Liver (tissue), 8 donors: ENCODE measurements at regions not wholly inside any gene's neighbourhood (a gene's known extent, or its start where the extent isn't known, plus 50 kb on each side); places are given as distances from the start of the nearest gene placed in this dataset.

Experiments
- DNase-seq: peaks from one replicate; pipeline ENCODE4 v3.0.0-alpha.2; 2017; ENCODE audit warnings: low spot score
- H3K27ac ChIP-seq, 2 donors: one replicate each; pipeline ENCODE4 v1.7.0; 2013; ENCODE audit warnings: inconsistent platforms in 2 of 2, low read length in 2 of 2, control low read depth in 1 of 2, low read depth in 1 of 2, mild to moderate bottlenecking in 1 of 2
- H3K27me3 ChIP-seq, 4 donors: one replicate each; pipeline versions ENCODE4 v1.6.1 to v1.7.0; 2013; ENCODE audit warnings: low read length in 3 of 4, inconsistent platforms in 1 of 4, mild to moderate bottlenecking in 1 of 4, moderate library complexity in 1 of 4; ENCODE audit not compliant: control insufficient read depth in 4 of 4, insufficient read depth in 4 of 4
- H3K36me3 ChIP-seq, 4 donors: one replicate each; pipeline versions ENCODE4 v1.6.1 to v1.7.0; 2013; ENCODE audit warnings: low read length in 3 of 4, mild to moderate bottlenecking in 3 of 4, low read depth in 1 of 4, moderate library complexity in 1 of 4; ENCODE audit not compliant: control insufficient read depth in 4 of 4, insufficient read depth in 3 of 4
- H3K4me1 ChIP-seq, 4 donors: one replicate each; pipeline versions ENCODE4 v1.6.1 to v1.7.0; 2013; ENCODE audit warnings: low read length in 3 of 4, mild to moderate bottlenecking in 3 of 4, moderate library complexity in 1 of 4; ENCODE audit not compliant: control insufficient read depth in 4 of 4, insufficient read depth in 4 of 4
- H3K4me3 ChIP-seq, 3 donors: one replicate each; pipeline versions ENCODE4 v1.6.1 to v1.7.0; 2013; ENCODE audit warnings: low read length in 3 of 3, control low read depth in 1 of 3, low read depth in 1 of 3, mild to moderate bottlenecking in 1 of 3
- H3K9ac ChIP-seq, 2 donors: one replicate each; pipeline ENCODE4 v1.7.0; 2013; ENCODE audit warnings: low read length in 2 of 2, mild to moderate bottlenecking in 2 of 2, moderate library complexity in 2 of 2, control low read depth in 1 of 2, low read depth in 1 of 2
- H3K9me3 ChIP-seq, 4 donors: one replicate each; pipeline versions ENCODE4 v1.6.1 to v1.7.0; 2013; ENCODE audit warnings: low read length in 3 of 4; ENCODE audit not compliant: control insufficient read depth in 4 of 4
- ATF3 ChIP-seq: IDR thresholded peaks from 2 replicates; pipeline ENCODE4 v1.6.1; 2016; ENCODE audit warnings: antibody characterized with exemption
- CTCF ChIP-seq: fragments of 150-350 bp; IDR thresholded peaks from 2 replicates; pipeline ENCODE4 v1.5.1; 2017; ENCODE audit warnings: improper control_type of control experiment, low read depth, low read length; ENCODE audit not compliant: missing input control
- EGR1 ChIP-seq, 2 donors: IDR thresholded peaks; 2 replicates each; pipeline ENCODE4 v1.6.1; 2016 to 2018; ENCODE audit warnings: antibody characterized with exemption in 2 of 2, low read depth in 2 of 2
- FOXA2 ChIP-seq: IDR thresholded peaks from 2 replicates; pipeline ENCODE4 v1.6.1; 2016; ENCODE audit warnings: antibody characterized with exemption
- GABPA ChIP-seq, 2 donors: IDR thresholded peaks in 1 of 2; conservative IDR thresholded peaks in 1 of 2; 2 replicates each; pipeline ENCODE4 v1.6.1; 2016; ENCODE audit warnings: antibody characterized with exemption in 2 of 2, mild to moderate bottlenecking in 1 of 2, moderate library complexity in 1 of 2
- HNF4A ChIP-seq, 2 donors: conservative IDR thresholded peaks; 2 replicates each; pipeline ENCODE4 v1.6.1; 2016; ENCODE audit warnings: antibody characterized with exemption in 2 of 2, mild to moderate bottlenecking in 2 of 2
- HNF4G ChIP-seq: IDR thresholded peaks from 2 replicates; pipeline ENCODE4 v1.6.1; 2016; ENCODE audit warnings: antibody characterized with exemption
- JUND ChIP-seq, 2 donors: IDR thresholded peaks; 2 replicates each; pipeline ENCODE4 v1.6.1; 2016; ENCODE audit warnings: antibody characterized with exemption in 2 of 2
- NR2F2 ChIP-seq: IDR thresholded peaks from 2 replicates; pipeline ENCODE4 v1.6.1; 2016; ENCODE audit warnings: antibody characterized with exemption
- RAD21 ChIP-seq, 2 donors: IDR thresholded peaks; 2 replicates each; pipeline ENCODE4 v1.6.1; 2016; ENCODE audit warnings: antibody characterized with exemption in 2 of 2, mild to moderate bottlenecking in 2 of 2
- RXRA ChIP-seq, 2 donors: IDR thresholded peaks; 2 replicates each; pipeline ENCODE4 v1.6.1; 2017 to 2018; ENCODE audit warnings: antibody characterized with exemption in 2 of 2, mild to moderate bottlenecking in 1 of 2
- SP1 ChIP-seq: IDR thresholded peaks from 2 replicates; pipeline ENCODE4 v1.6.1; 2018; ENCODE audit warnings: antibody characterized with exemption, mild to moderate bottlenecking
- TAF1 ChIP-seq: conservative IDR thresholded peaks from 2 replicates; pipeline ENCODE4 v1.6.1; 2016; ENCODE audit warnings: antibody characterized with exemption, mild to moderate bottlenecking
- YY1 ChIP-seq: IDR thresholded peaks from 2 replicates; pipeline ENCODE4 v1.6.1; 2016; ENCODE audit warnings: antibody characterized with exemption, mild to moderate bottlenecking
- WGBS: extraction: QIAGEN DNeasy Blood & Tissue Kit; methylation state at CpG from one replicate; pipeline ENCODE4 v1.1.7; 2013; 5-methylcytosine and 5-hydroxymethylcytosine counted together
- TF ChIP-seq, protein P1 (sequence below): IDR thresholded peaks from 2 replicates; pipeline ENCODE4 v1.6.1; 2016; ENCODE audit warnings: antibody characterized with exemption
- TF ChIP-seq, protein P2 (sequence below): IDR thresholded peaks from 2 replicates; pipeline ENCODE4 v1.6.1; 2016; ENCODE audit warnings: antibody characterized with exemption, mild to moderate bottlenecking
- donor health status: healthy.
- donor health status: healthy.
- donor health status: healthy.
- donor health status: healthy.
- donor health status: healthy.

- H3K4me1 ChIP-seq: peaks cover 2 to 14% (median 7%) of the 10 kb centered on the region in 4 donors
- H3K4me3 ChIP-seq: no peak overlapping the region
- H3K27me3 ChIP-seq: no peaks in the 10 kb centered on the region
- 92% methylated on average over 17 of the region's 17 CpGs for WGBS
- no peaks in the 10 kb centered on the region for H3K36me3 ChIP-seq
- DNase-seq: no peak
- TF ChIP-seq HNF4A (conservative IDR thresholded peaks at IDR 0.05) (no peak), SP1 (no peak), CTCF (no peak), YY1 (no peak), RAD21 (IDR thresholded peaks at IDR 0.05) (no peak), ATF3 (no peak), NR2F2 (no peak)
- TF ChIP-seq, protein P1, sequence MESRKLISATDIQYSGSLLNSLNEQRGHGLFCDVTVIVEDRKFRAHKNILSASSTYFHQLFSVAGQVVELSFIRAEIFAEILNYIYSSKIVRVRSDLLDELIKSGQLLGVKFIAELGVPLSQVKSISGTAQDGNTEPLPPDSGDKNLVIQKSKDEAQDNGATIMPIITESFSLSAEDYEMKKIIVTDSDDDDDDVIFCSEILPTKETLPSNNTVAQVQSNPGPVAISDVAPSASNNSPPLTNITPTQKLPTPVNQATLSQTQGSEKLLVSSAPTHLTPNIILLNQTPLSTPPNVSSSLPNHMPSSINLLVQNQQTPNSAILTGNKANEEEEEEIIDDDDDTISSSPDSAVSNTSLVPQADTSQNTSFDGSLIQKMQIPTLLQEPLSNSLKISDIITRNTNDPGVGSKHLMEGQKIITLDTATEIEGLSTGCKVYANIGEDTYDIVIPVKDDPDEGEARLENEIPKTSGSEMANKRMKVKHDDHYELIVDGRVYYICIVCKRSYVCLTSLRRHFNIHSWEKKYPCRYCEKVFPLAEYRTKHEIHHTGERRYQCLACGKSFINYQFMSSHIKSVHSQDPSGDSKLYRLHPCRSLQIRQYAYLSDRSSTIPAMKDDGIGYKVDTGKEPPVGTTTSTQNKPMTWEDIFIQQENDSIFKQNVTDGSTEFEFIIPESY: no peak
- H3K27ac ChIP-seq: no peak overlapping the region
- H3K9me3 ChIP-seq: peaks cover 0 to 5% (median 1%) of the 10 kb centered on the region in 4 donors
- no peak overlapping the region for H3K9ac ChIP-seq
Observed at GRCh38 chr6:167746390-167746907, 80.3 kb upstream of the AFDN start.

DNA sequence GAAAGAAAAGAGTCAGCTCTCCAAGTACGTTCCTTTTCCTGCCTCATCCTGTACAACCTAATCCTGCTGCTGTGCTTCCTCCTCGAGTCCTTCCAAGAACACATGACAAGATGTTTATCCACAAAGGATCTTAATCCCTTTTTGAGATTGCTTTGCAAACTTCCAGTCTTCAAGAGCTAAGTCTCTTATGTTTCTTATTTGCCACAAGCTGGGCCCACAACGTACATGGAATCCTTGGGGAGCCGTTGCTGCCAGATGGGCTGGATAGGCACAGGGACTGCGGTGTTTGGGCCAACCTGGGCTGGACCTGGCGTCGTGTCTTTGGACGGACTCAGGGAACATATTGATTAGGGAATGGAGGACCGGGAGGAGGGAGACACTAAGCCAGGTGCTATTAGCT is 79.7 kb upstream of the AFDN start:
- Histone ChIP-seq H3K4me1 (peaks cover 6 to 20% (median 8%) of the 10 kb centered on the region in 4 donors), H3K27ac (no peak overlapping the region), H3K9ac (no peak overlapping the region), H3K9me3 (peaks cover 0 to 5% (median 1%) of the 10 kb centered on the region in 4 donors), H3K4me3 (no peak overlapping the region), H3K27me3 (no peaks in the 10 kb centered on the region), H3K36me3 (no peaks in the 10 kb centered on the region)
- TF ChIP-seq CTCF: no peak
- no peak for TF ChIP-seq TAF1
- TF ChIP-seq HNF4A (conservative IDR thresholded peaks at IDR 0.05): no peak
- TF ChIP-seq EGR1 (IDR thresholded peaks at IDR 0.05; ENCODE audit: low read depth in 2 of 2): no peak
- TF ChIP-seq JUND (IDR thresholded peaks at IDR 0.05): no peak
- TF ChIP-seq ATF3: no peak
- no peak for TF ChIP-seq SP1
- TF ChIP-seq FOXA2: no peak
- no peak for TF ChIP-seq GABPA (IDR thresholded peaks at IDR 0.05 in 1 of 2, conservative IDR thresholded peaks at IDR 0.05 in 1 of 2)
- TF ChIP-seq, protein P2, sequence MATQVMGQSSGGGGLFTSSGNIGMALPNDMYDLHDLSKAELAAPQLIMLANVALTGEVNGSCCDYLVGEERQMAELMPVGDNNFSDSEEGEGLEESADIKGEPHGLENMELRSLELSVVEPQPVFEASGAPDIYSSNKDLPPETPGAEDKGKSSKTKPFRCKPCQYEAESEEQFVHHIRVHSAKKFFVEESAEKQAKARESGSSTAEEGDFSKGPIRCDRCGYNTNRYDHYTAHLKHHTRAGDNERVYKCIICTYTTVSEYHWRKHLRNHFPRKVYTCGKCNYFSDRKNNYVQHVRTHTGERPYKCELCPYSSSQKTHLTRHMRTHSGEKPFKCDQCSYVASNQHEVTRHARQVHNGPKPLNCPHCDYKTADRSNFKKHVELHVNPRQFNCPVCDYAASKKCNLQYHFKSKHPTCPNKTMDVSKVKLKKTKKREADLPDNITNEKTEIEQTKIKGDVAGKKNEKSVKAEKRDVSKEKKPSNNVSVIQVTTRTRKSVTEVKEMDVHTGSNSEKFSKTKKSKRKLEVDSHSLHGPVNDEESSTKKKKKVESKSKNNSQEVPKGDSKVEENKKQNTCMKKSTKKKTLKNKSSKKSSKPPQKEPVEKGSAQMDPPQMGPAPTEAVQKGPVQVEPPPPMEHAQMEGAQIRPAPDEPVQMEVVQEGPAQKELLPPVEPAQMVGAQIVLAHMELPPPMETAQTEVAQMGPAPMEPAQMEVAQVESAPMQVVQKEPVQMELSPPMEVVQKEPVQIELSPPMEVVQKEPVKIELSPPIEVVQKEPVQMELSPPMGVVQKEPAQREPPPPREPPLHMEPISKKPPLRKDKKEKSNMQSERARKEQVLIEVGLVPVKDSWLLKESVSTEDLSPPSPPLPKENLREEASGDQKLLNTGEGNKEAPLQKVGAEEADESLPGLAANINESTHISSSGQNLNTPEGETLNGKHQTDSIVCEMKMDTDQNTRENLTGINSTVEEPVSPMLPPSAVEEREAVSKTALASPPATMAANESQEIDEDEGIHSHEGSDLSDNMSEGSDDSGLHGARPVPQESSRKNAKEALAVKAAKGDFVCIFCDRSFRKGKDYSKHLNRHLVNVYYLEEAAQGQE: no peak
- TF ChIP-seq, protein P1: no peak
- no peak for TF ChIP-seq HNF4G
- TF ChIP-seq RXRA (IDR thresholded peaks at IDR 0.05): no peak
- 52% methylated on average over 9 of the region's 9 CpGs for WGBS
- DNase-seq: no peak
